Stimulated activated CD4-positive, alpha-beta T cell treated with anti-CD3 and anti-CD28 coated beads, Interleukin-2, amount 100 ng/mL, for 48 hours (primary cell): ENCODE measurements at regions not wholly inside any gene's neighbourhood (a gene's known extent, or its start where the extent isn't known, plus 50 kb on each side); places are given as distances from the start of the nearest gene placed in this dataset.

Source experiments
- DNase-seq, 2 donors: peaks; one replicate each; pipeline ENCODE4 v3.0.0-alpha.2; 2020

DNA sequence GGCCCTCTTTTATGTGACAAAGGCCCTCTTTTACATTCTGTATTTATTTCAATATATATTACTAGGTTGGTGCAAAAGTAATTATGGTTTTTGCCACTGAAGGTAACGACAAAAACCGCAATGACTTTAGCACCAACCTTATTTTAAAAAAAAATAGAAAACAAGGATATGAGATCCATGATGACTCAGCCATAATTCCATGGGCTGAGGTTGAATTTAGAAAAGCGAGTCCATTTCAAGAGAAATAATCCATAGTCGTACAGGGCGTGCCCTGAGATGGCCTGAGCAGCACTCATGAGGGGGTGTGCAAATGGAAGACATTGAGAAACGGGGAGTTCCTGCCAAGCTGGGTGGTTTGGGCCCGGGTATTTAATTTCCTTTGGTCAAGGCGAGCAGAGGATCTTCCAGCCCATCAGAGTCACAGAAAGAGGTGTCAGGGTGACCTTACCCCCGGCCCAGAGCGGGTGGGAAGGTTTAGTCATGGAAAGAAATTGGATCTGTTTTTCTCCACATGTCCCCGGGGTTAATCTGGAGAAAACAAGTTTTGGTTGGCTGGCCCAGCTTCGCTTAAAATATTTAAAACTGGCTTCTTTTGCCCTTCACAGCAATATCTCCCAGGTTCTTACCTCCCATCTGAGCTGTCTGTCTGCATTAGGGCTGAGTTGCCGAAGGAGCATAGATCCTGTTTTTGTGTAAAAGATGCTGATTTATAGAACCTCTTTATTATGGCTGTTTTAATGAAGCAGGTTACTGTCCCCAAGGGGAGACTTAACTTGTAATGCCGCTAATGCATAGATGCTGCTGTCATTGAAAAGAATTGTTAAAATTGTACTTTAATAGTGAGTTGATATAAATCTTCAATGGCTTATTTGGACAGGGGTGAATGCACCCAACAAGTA is 255.6 kb downstream of the PREX1 start:
- no peak for DNase-seq

DNA sequence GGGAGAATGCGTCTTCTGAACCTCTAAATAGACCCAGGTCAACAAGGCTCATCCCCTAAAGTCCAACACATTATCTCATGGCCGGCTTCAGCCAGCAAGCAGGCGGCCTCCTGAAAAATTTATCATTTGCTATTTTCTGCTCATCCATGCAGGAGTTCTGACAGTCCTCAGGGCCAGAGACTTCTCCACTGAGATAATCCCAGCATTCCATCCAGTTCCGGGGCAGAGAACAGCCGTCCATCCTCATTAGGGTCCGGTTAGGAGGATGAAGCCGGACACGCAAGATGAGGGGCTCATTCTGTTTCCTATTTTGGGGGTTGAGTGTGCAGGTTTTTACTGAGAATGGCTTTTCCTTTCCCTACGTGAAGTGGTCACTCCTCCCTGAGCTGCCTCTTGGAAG is 258.1 kb downstream of the PREX1 start:
- no peak for DNase-seq

DNA sequence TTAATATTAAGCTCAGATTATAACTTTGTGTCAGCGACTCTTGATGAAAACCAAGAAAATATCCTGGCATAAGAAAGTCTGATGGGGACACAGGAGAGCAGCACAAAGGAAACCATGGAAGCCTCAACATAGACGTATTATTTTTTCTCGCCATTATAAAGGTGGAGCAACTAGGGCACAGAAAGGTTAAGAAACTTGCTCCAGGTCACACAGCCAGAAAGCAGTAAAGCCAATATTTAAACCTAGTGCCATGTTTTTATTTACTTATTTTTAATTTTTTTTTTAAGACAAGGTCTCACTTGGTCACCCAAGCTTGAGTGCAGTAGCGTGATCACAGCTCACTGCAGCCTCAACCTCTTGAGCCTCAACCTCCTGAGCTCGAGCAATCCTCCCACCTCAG is 259.3 kb downstream of the PREX1 start:
- no peak for DNase-seq

DNA sequence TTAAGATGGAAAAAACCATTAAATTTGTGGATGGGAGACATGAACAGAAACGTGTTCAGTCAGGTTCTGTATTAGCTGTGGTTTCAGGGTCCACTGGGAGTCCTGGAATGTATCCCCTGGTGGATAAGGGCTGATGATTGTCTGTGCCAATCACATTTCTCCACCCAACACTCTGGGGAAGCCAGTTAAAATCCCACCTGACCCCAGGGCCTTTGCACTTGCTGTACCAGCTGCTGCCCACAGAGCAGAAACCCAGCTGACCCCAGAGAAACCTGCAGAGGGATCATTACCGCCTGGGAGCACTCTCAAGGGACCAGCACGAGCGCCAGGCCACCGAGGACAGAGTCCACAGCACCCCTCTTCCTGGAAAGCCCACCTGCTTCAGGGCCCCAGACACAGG is 260.7 kb downstream of the PREX1 start:
- DNase-seq = no peak

DNA sequence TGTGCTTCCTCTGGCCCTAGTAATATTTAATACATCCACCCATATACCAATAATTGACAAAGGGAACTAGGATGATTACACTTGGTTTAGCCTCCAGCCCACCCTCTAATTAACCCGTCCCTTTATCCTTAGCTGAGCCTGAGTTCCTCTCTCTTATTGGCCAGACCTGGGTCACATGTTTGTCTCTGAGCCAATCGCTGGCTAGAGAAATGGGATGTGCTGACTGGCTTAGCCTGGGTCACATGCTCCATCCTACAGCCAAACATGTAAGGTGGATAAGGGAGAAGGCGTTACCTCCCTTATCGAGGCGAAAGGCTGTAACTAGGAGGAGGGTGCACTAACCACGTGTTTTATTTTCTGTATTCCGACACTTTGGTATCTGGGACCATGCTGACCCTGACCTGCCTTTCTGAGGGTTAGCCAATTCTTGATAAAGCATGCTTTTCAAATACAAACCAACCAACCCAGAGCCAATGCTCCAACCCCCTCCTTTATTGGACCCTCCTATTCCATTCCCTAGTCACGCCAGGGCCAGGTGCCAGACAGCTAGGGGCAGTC is 262.7 kb downstream of the PREX1 start:
- DNase-seq = no peak

DNA sequence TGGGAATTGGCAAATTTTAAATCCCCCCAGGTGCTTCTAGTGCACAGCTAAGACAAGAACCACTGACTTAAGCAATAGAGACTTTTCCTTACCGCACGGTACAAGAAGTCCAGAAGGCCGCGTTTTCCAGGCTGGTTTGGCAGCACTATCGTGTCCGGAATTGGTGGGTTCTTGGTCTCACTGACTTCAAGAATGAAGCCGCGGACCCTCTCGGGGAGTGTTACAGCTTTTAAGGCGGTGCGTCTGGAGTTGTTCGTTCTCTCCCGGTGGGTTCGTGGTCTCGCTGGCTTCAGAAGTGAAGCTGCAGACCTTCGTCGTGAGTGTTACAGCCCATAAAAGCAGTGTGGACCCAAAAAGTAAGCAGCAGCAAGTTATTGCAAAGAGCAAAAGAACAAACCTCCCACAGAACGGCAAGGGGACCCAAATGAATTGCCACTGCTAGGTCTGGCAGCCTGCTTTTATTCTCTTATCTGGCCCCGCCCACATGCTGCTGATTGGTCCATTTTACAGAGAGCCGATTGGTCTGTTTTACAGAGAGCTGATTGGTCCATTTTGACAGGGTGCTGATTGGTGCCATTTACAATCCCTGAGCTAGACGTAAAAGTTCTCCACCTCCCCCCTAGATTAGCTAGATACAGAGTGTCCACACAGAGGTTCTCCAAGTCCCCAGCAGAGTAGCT is 264.5 kb downstream of the PREX1 start:
- DNase-seq = no peak

DNA sequence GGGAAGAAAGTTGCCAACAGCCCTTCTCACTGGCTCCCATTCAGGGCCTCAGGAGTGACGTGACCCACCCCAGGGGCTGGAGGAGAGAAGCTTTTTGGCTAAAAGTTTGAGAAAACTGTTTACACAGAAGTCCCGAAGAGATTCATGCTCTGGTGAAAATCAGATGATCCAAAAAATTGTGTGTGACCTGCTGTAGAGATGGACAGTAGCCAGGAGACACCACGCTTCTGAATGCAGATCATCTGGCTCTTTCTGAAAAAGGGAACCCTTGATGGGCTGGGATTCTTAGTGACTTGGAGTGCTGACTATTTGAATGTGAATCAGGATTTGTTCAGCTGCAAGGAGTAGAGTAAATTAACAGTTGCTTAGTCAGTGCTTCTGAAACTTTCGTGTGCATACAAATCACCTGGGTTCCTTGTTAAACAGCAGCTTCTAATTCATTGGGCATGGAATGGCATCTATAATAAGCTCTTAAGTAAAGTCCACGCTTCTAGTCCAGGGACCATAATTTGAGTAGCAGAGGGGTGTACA is 265.1 kb downstream of the PREX1 start:
- DNase-seq = no peak

DNA sequence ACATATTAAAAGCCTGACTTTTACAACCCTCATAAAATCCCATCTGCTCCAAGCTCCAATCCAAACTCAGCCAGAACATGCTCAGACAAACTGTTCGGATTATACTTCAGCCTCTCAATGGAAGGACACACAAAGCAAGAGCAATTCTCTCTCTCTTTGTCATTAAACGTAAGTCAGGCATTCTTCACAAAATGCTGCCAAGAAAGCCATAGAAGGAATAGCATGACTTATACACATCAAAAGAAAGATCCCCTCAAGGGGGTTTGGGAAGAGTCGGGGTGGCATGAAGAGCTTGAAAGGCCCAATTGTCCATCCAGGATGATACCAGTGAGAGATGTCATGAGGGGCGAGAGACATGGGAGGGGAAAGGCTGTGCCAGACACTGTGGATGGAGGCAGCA is 268.9 kb downstream of the PREX1 start:
- DNase-seq = no peak

DNA sequence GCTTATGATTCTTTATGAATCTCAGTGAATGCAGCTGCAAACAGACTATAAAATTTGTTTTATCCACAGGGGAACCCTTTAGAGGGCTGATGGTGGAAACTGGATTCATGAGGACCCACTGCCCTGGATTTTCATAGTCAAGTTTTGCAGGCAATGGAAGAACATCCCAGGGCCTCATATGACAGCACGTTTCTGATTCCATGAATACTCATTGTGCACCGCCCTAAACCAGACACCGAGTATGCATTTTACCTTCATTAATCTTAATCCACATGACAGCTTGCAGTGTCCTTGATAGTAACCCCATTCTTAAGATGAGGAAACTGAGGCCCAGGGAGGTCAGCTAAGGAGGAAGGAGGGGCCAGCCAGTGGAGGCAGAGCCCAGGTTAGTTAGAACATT is 270.4 kb downstream of the PREX1 start:
- DNase-seq = no peak

DNA sequence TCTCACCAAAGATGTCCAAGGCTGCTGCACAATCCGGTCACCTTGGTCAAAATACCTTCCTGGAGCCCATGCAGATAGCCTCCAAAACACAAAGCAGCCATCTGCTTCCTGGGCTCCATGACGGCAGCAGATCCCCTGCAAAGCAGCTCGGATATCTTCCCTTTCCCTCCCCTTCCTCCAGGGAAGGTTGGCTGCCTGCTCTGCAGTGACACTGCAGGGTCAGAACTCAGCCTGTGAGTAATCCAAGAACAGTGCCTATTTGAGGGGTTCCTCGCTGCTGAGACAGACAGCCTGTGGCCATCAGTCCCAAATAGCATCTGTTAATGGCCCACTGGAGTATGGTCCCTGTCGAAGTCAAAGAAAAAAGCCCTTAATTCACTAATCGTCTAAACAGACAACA is 270.8 kb downstream of the PREX1 start:
- DNase-seq = no peak

DNA sequence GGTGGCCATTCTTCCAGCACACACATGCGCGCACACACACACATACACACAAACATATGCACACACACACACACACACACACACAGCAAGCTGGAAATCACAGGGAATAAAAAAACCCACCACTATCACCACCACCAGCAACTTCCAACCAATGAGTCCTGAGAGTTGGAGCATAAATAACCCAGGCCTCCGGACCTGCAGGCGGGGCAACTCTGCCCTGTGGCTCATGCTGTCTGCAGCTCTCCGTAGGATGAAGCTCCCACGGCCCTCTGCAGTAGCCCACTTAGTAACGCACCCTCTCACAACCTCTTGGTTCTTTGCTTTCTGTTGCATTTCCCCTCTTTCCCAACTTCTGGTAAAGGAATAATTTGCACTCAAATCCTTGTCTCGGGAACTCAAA is 275.2 kb downstream of the PREX1 start:
- no peak for DNase-seq

DNA sequence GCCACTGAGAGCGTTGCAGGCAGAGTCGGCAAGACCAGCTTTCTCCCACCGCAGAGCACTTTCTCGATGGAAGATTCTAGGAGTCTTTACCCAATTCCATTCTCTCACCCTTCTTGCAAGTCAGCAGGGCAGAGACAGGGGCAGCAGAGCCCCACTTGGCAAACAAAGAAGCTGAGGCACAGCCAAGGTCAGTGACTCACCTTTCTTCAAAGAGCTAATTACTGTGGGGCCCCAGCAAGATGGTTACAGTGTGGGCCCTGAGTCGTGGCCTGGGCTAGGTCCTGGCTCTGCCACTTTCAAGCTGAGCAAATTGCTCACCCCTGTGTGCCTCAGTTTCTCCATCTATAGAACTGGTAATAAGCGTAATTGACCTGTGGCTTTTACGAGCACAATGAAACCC is 277.0 kb downstream of the PREX1 start:
- no peak for DNase-seq

DNA sequence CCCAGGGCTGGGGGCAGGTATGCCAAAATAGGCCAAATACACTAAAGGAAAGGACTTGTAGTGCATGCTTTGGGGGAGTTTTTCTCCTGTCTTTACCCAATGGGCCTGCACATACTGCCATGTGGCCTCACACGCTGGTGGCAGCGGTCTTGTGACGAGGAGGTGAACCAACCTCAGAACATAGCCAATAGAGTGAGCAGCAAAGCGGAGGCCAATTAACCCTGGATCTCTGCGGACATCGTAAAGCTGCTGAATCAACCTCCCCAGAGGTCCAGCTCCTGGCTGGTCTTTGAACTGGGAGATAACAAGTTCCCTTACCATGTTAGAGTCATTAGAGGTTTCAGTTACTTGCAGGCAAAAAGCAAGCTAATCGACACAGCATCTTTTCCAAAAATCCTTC is 280.1 kb downstream of the PREX1 start:
- DNase-seq = no peak

DNA sequence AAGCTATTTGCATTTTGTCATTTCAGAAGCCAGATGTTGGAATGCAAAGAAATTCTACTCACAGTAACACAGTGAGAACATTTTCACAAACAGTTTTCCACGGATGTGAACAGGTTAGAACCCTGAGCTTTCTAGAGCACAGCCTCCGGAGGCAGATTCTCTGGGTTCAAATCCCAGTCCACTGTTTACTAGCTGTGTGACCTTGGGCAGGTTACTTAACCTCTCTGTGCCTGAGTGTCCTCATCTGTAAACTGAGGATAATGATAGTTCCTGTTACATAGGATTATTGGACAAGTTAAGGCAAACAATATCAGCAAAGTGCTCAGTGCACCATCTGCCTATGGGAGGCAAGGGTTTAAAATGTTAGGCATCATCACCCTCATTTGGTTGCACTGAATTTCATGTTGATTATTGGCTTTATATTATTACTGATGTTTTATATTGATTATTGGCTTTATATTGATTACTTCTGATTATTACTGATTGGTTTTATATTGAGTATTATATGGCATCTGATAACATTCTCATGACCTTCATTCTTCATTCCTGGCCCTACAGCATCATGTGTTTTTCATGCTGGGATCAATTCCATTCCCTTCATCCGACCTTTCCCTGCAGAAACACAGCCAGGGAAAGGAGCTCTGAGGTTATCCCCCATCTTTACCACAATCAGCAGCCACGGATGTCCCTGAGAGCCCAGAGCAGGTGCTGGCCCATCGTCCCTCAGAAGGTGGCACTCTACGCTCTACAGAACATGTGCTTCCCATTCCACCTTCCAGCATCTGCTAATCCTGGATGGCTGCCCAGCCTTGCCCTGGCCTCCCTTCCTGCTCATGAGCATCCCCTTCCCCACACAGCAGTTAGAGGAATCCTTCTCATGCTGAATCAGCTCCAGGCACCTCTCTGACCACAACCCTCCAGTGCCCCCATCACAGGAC is 283.1 kb downstream of the PREX1 start:
- no peak for DNase-seq

DNA sequence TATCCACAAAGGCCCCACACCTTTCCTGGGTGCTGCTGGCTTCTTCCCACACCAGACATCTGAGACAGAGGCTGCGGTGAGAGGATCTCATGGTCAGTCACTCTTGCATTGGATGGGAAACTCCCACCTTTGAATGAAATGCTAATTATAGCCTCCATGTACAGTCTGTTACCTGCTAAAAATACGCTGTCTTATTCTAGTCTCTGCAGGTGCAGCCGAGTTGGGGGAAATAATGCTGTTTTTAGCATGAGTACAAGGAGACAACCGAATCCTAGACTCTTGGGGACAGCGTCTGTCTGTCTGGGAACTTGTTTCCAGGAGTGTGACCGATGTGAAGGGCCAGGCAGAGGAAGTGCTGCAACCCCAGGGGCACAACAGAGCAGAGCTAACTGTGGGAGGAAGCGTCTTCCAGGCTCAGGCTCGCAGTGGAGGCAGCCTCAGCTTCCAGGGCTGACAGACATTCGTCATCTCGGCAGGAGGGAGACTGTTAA is 286.2 kb downstream of the PREX1 start:
- DNase-seq = no peak

DNA sequence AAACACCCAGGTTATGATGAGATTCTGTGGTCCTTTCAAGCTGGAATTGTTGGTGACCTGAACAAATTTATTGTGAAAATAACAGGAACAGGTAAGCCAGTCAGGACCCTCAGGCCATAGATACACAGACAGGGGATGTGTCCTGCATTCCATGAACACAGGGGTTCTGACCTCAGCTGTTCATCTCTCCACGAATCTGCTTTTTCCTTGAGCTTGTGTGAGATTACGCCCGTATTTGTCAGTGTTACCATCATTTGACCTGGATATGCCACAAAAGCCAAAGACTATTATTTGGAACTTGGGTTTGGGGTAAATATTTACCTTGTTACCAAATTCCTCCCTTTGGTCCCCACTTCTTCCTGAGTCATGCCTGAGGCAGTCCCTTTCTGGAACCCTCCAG is 288.9 kb downstream of the PREX1 start:
- no peak for DNase-seq

DNA sequence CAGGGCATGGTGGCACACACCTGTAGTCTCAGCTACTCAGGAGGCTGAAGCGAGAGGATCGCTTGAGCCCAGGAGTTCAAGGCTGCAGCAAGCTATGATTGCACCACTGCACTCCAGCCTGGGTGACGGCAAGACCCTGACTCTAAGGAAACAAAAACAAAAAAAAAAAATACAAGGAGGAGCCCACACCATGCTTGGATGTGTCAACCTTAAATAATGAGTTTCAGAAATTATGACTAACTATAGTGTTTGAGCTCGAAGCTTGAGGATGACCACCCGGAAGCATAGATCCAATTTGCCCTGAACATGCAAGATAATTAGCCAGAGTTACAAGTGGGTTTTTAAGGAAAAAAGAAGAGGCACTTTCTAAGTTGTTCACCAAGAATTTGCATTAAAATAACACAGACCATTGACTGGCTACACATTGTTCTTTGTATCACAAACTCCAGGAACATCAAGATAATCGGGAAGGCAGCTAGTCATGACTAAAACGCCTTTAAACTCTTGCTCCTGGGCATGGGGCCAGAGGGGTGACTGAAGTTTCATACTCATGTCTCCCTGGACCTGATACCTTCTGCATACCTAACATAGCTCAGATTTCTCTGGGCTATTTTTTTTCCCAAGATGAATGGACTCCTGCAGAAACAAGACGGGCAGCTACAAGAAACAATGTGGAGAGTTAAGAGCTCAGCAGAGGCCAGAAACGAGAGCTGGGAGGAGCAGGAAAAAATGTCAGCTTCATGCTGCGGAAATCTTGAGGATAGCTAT is 289.6 kb downstream of the PREX1 start:
- no peak for DNase-seq

DNA sequence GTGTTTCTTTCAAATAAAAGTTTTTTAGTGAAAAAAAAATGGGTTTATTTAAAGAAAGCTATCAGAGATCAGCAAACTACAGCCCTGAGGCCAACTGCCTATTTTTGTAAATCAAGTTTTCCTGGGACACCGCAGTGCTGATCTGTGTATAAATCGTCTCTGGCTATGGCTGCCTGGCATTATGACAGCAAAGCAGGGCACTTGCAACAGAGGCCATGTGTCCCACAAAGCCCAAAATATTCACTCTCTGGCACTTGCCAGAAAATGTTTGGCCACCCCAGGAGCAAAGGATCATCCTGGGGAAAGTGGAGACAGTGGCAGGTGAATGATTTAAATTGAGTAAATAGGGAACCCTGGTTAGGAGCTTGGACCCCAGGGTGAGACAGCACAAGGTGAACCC is 291.6 kb downstream of the PREX1 start:
- DNase-seq = no peak

DNA sequence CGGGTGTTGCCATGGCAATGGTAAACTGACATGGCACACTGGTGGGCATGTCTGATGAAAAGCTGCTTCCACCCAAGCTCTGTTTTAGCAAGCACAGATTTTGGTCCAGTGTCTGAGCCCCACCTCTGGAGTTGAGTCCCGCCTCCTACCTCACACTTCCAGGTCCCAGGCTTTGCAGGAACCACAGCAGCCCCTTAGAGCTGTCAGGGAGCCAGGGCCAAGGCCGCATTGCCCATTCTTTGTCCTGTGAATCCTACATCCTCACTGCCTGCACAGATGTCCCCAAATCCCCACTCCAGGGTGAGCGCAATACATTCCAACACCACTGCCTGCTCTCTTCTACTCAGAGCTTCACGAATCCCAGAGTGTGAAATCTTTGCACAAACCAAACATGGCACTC is 292.2 kb downstream of the PREX1 start:
- no peak for DNase-seq

DNA sequence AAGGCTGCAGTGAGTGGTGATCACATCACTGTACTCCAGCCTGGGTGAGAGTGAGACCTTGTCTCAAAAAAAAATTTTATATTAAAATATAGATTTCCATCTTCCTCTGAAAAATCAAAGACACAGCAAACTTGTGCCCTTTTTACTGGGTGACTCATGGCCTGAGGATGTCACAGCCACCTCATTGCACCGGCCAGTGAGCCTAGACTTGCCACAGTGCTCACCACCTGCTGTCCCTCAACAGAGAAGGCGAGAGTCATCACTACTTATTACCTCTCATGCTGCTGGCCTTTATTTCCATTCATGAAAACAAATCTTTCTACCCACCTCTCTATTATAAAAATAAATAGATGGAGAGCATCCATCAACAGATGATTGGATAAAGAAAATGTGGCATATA is 295.8 kb downstream of the PREX1 start:
- DNase-seq = no peak

DNA sequence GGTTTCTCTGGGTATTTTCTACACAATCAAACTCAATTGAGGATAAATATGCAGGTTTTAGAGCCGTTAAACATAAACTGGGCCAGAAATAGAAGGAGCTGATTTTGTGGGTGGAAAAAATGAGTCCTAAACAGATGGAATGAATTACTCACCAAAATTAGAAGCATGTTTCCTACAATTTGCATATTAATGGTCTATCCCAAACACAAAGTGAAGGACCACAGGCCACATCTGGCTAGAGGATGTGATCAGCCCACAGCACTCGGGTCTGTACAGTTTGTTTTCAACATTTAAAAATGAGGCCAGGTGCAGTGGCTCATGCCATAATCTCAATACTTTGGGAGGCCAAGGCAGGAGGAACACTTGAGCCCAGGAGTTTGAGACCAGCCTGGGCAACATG is 296.3 kb downstream of the PREX1 start:
- DNase-seq = no peak

DNA sequence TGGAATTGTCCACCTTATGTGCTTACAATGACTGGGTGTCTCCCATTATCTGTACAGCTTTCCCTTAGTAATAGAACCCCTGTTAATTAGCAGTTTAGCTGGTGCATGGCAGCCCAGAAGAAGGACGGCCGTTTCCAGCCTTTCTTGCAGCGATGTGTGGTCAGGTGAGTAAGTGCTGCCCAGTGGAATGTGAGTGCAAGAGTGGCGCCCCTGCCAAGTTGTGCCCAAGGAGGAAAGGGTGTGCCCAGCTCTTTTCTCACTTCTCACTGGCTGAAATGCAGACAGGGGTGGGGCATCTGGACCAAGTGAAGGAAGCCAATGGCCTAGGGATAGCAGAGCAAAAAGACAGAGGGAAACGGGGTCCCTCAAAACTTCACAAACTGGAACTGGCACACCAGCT is 296.8 kb downstream of the PREX1 start:
- DNase-seq = no peak
